Endothelial cell of umbilical vein (primary cell): ENCODE measurements at regions not wholly inside any gene's neighbourhood (a gene's known extent, or its start where the extent isn't known, plus 50 kb on each side); places are given as distances from the start of the nearest gene placed in this dataset.

Source experiments
- BruUV-seq: library from RNA; stranded (reverse); fragments of 400-500 nt; replicated peaks from 2 replicates; lab custom pipeline; 2021; lab: Mats Ljungman, UMichigan
- CTCF ChIA-PET: fragments of 300-600, 350-600 bp; sonication (Branson Sonifier 250); formaldehyde crosslinking; loops from one replicate; lab custom pipeline; 2021; ENCODE audit warnings: antibody characterized with exemption, inconsistent platforms; lab: Charles Lee
- POLR2A ChIA-PET: fragments of 300-600, 350-600 bp; sonication (Branson Sonifier 250); formaldehyde crosslinking; loops from one replicate; lab custom pipeline; 2021; ENCODE audit warnings: antibody characterized with exemption, inconsistent platforms; lab: Charles Lee
- DNase-seq: peaks from one replicate; pipeline ENCODE4 v3.0.0-alpha.2; 2011; ENCODE audit warnings: low read depth, low spot score
- FAIRE-seq: peaks from 2 replicates; lab custom pipeline; 2011; peaks lifted over from hg19 to GRCh38; lab: Jason Lieb, UNC
- H2AFZ ChIP-seq: 2 replicates; pipeline ENCODE4 v1.6.0; 2012; ENCODE audit warnings: low read depth, low read length, control low read depth, inconsistent platforms
- H3K27ac ChIP-seq: 2 replicates; pipeline ENCODE4 v1.5.1; 2011; ENCODE audit warnings: low read depth, mild to moderate bottlenecking, control low read depth, low read length, moderate library complexity; ENCODE audit not compliant: insufficient read depth
- H3K27me3 ChIP-seq, 2 experiments: 2 replicates each; pipeline versions ENCODE4 v1.6.0 to v1.6.1; 2011; ENCODE audit warnings: low read length in 2 of 2, mixed read lengths in 1 of 2; ENCODE audit not compliant: control insufficient read depth in 2 of 2, insufficient read depth in 2 of 2
- H3K36me3 ChIP-seq, 2 experiments: 2 replicates in 1 of 2; 3 replicates in 1 of 2; pipeline ENCODE4 v1.5.1; 2011; ENCODE audit warnings: low read length in 2 of 2, mild to moderate bottlenecking in 1 of 2, moderate library complexity in 1 of 2; ENCODE audit not compliant: control insufficient read depth in 2 of 2, insufficient read depth in 2 of 2; ENCODE audit errors: extremely low read depth in 1 of 2
- H3K4me1 ChIP-seq: 3 replicates; pipeline ENCODE4 v1.5.1; 2011; ENCODE audit warnings: mild to moderate bottlenecking, low read length; ENCODE audit not compliant: control insufficient read depth, insufficient read depth; ENCODE audit errors: extremely low read depth
- H3K4me2 ChIP-seq: 2 replicates; pipeline ENCODE4 v1.6.1; 2011; ENCODE audit warnings: low read length, control low read depth, mixed read lengths; ENCODE audit not compliant: insufficient read depth
- H3K4me3 ChIP-seq, 3 experiments: fragments of 200-600 bp in 1 of 3; sonication (generic), shearing (Covaris generic) in 1 of 3; replicated peaks in 1 of 3; 2 replicates each; pipeline ENCODE4 v1.5.1; 2011 to 2016; ENCODE audit warnings: control low read depth in 3 of 3, low read length in 3 of 3, mild to moderate bottlenecking in 2 of 3, inconsistent platforms in 1 of 3, low read depth in 1 of 3, moderate library complexity in 1 of 3; ENCODE audit not compliant: insufficient read depth in 1 of 3
- H3K79me2 ChIP-seq: 2 replicates; pipeline ENCODE4 v1.6.0; 2012; ENCODE audit warnings: low read length, inconsistent platforms; ENCODE audit not compliant: control insufficient read depth, insufficient read depth
- H3K9ac ChIP-seq: replicated peaks from 2 replicates; pipeline ENCODE3; 2011; ENCODE audit warnings: low read length, control low read depth; ENCODE audit not compliant: insufficient read depth; ENCODE audit errors: extremely low read depth
- H3K9me1 ChIP-seq: replicated peaks from 3 replicates; pipeline ENCODE4 v1.6.0; 2011; ENCODE audit warnings: mild to moderate bottlenecking, low read length; ENCODE audit not compliant: control insufficient read depth, insufficient read depth; ENCODE audit errors: extremely low read depth
- H3K9me3 ChIP-seq: replicated peaks from 2 replicates; pipeline ENCODE4 v1.5.1; 2012; ENCODE audit warnings: low read length, inconsistent platforms; ENCODE audit not compliant: control insufficient read depth, insufficient read depth
- H4K20me1 ChIP-seq: replicated peaks from 2 replicates; pipeline ENCODE3; 2011; ENCODE audit warnings: mild to moderate bottlenecking, low read length; ENCODE audit not compliant: control insufficient read depth, insufficient read depth; ENCODE audit errors: extremely low read depth
- CTCF ChIP-seq, 2 donors: IDR thresholded peaks; 1 replicate in 1 of 2; 2 replicates in 1 of 2; pipeline ENCODE4 v1.5.1; 2011; ENCODE audit warnings: low read length in 2 of 2, mild to moderate bottlenecking in 2 of 2, moderate library complexity in 2 of 2, control low read depth in 1 of 2, inconsistent platforms in 1 of 2, low read depth in 1 of 2; ENCODE audit not compliant: insufficient read depth in 1 of 2; ENCODE audit errors: extremely low read depth in 1 of 2
- EZH2 ChIP-seq: IDR thresholded peaks from 2 replicates; pipeline ENCODE4 v1.6.1; 2012; ENCODE audit warnings: borderline replicate concordance, low read depth, mild to moderate bottlenecking, moderate library complexity, low read length, inconsistent platforms; ENCODE audit not compliant: severe bottlenecking
- FOS ChIP-seq: IDR thresholded peaks from 2 replicates; pipeline ENCODE4 v1.6.1; 2011; ENCODE audit warnings: mild to moderate bottlenecking, low read length, moderate library complexity, borderline replicate concordance; ENCODE audit not compliant: insufficient read depth
- GATA2 ChIP-seq: IDR thresholded peaks from 2 replicates; pipeline ENCODE4 v1.7.0; 2011; ENCODE audit warnings: low read depth, mild to moderate bottlenecking, moderate library complexity, mixed read lengths, low read length; ENCODE audit not compliant: insufficient read length, insufficient read depth
- JUN ChIP-seq: IDR thresholded peaks from 2 replicates; pipeline ENCODE4 v1.6.1; 2011; ENCODE audit warnings: borderline replicate concordance, low read depth; ENCODE audit not compliant: insufficient read length, insufficient read depth
- MAX ChIP-seq: IDR thresholded peaks from 2 replicates; pipeline ENCODE4 v1.6.1; 2011; ENCODE audit not compliant: insufficient read depth, insufficient read length
- MYC ChIP-seq: IDR thresholded peaks from one replicate; pipeline ENCODE4 v1.6.1; 2011; ENCODE audit warnings: mild to moderate bottlenecking, low read depth, low read length
- POLR2A ChIP-seq: IDR thresholded peaks from 2 replicates; pipeline ENCODE4 v1.6.1; 2012; ENCODE audit warnings: low read depth, mild to moderate bottlenecking, control low read depth, low read length
- POLR2AphosphoS5 ChIP-seq: IDR thresholded peaks from 2 replicates; pipeline ENCODE4 v1.6.1; 2012; ENCODE audit warnings: low read depth, mild to moderate bottlenecking, control low read depth, low read length, moderate library complexity; ENCODE audit not compliant: insufficient read depth
- dilution Hi-C: fragments of 300-500 bp; cut with MboI; formaldehyde crosslinking; loops from one replicate; pipeline ENCODE4 v1.15.0; 2019; ENCODE audit warnings: low sequenced_read_pairs; ENCODE audit not compliant: extremely low pct_ligation_motif_present
- intact Hi-C: fragments of 100-400 bp; cut with micrococcal nuclease; formaldehyde crosslinking; loops from one replicate; pipeline ENCODE4 v1.10.0; 2022

GRCh38 chr12:28640519-28640918 lies 450.3 kb downstream of the CCDC91 start:
- no peaks in the 10 kb centered on the region for H3K4me1 ChIP-seq
- no peaks in the 10 kb centered on the region for H3K27me3 ChIP-seq
- POLR2A ChIA-PET = no interaction called here
- dilution Hi-C loops = no loop called here
- no peak overlapping the region for H3K4me2 ChIP-seq
- H2AFZ ChIP-seq = no peak overlapping the region
- intact Hi-C loops = no loop called here
- H4K20me1 ChIP-seq = no peaks in the 10 kb centered on the region
- no peak for TF ChIP-seq EZH2
- TF ChIP-seq MYC = no peak
- no peak for TF ChIP-seq MAX
- TF ChIP-seq POLR2A = no peak
- TF ChIP-seq CTCF (IDR thresholded peaks at IDR 0.05; ENCODE audit: extremely low read depth in 1 of 2, insufficient read depth in 1 of 2, low read depth in 1 of 2, low read length in 2 of 2) = no peak
- no peak for TF ChIP-seq FOS
- no peak for TF ChIP-seq POLR2AphosphoS5
- TF ChIP-seq GATA2 = no peak
- TF ChIP-seq JUN = no peak
- no peak overlapping the region for H3K9ac ChIP-seq
- CTCF ChIA-PET = no interaction called here
- DNase-seq (no peak), FAIRE-seq (no peak)
- no peak overlapping the region for H3K4me3 ChIP-seq
- H3K79me2 ChIP-seq = no peaks in the 10 kb centered on the region
- no peaks in the 10 kb centered on the region for H3K9me1 ChIP-seq
- no TSS peak for BruUV-seq
- H3K27ac ChIP-seq = no peak overlapping the region
- no peaks in the 10 kb centered on the region for H3K36me3 ChIP-seq
- no peaks in the 10 kb centered on the region for H3K9me3 ChIP-seq
